Adrenal gland (tissue), 9 donors: ENCODE measurements at regions not wholly inside any gene's neighbourhood (a gene's known extent, or its start where the extent isn't known, plus 50 kb on each side); places are given as distances from the start of the nearest gene placed in this dataset.

Experiments used
- DNase-seq, 7 donors: peaks; one replicate each; pipeline ENCODE4 v3.0.0-alpha.2; 2019 to 2020
- H3K27ac ChIP-seq, 5 donors: fragments of 200-600 bp; sonication (generic) in 4 of 5; 1 replicate in 3 of 5; 2 replicates in 2 of 5; pipeline versions ENCODE4 v1.5.1 to v1.8.0; 2016 to 2020; ENCODE audit warnings: mild to moderate bottlenecking in 1 of 5
- H3K27me3 ChIP-seq: fragments of 200-600 bp; 2 replicates; pipeline ENCODE4 v1.8.0; 2021
- H3K36me3 ChIP-seq, 2 donors: fragments of 200-600 bp; replicated peaks in 1 of 2; 1 replicate in 1 of 2; 2 replicates in 1 of 2; pipeline versions ENCODE4 v1.5.1 to v1.8.0; 2018 to 2022
- H3K4me1 ChIP-seq, 2 donors: fragments of 200-600 bp; replicated peaks in 1 of 2; 1 replicate in 1 of 2; 2 replicates in 1 of 2; pipeline versions ENCODE4 v1.5.1 to v1.8.0; 2018 to 2021
- H3K4me3 ChIP-seq, 4 donors: fragments of 200-600 bp; sonication (generic) in 3 of 4; one replicate each; pipeline ENCODE4 v1.5.1; 2016 to 2018
- H3K9me3 ChIP-seq, 3 donors: fragments of 200-600 bp; sonication (generic) in 1 of 3; replicated peaks in 1 of 3; 1 replicate in 2 of 3; 2 replicates in 1 of 3; pipeline versions ENCODE4 v1.5.1 to v1.8.0; 2016 to 2021
- CTCF ChIP-seq, 6 experiments: fragments of 450-650 bp in 4 of 6; fragments of 200-600 bp in 2 of 6; sonication (generic) in 1 of 6; IDR thresholded peaks; 1 replicate in 5 of 6; 2 replicates in 1 of 6; pipeline versions ENCODE4 v1.5.1 to v1.8.0; 2016 to 2021; ENCODE audit warnings: antibody characterized with exemption in 6 of 6, mild to moderate bottlenecking in 2 of 6, moderate library complexity in 1 of 6
- POLR2A ChIP-seq, 2 donors: fragments of 450-650 bp; IDR thresholded peaks; one replicate each; pipeline ENCODE4 v1.6.1; 2017; ENCODE audit warnings: antibody characterized with exemption in 2 of 2, mild to moderate bottlenecking in 2 of 2, moderate library complexity in 1 of 2
- WGBS, 4 donors: extraction: QIAGEN DNeasy Blood & Tissue Kit in 2 of 4; methylation state at CpG; one replicate each; pipeline versions ENCODE4 v1.1.5 to v1.1.7; 2013 to 2017; 5-methylcytosine and 5-hydroxymethylcytosine counted together
- intact Hi-C, 2 donors: fragments of 100-400 bp; cut with DNase I; formaldehyde crosslinking; loops; one replicate each; pipeline versions ENCODE4 v1.14.1 to v1.15.0; 2022 to 2023
- donor health status: healthy with polysubstance abuse.
- donor health status: Bipolar disorder and iron deficiency.
- donor health status: DM: yes; HTN: yes; CAD: no.
- donor health status: DM: no; HTN: no; CAD: no.
- donor health status: DM: no; HTN: no; CAD: no.

GRCh38 chr3:102301155-102301880 is 133.5 kb upstream of the ZPLD1 start:
- no peak overlapping the region for H3K27ac ChIP-seq
- TF ChIP-seq POLR2A (IDR thresholded peaks at IDR 0.05) (no peak), CTCF (IDR thresholded peaks at IDR 0.05) (no peak)
- H3K4me1 ChIP-seq = no peaks in the 10 kb centered on the region
- H3K9me3 ChIP-seq = no peaks in the 10 kb centered on the region
- no peaks in the 10 kb centered on the region for H3K27me3 ChIP-seq
- no peak overlapping the region for H3K4me3 ChIP-seq
- DNase-seq = no peak
- intact Hi-C loops = no loop called here
- 51 to 65% (median 60%) methylated on average over 4 of the region's 4 CpGs for WGBS, 4 donors
- H3K36me3 ChIP-seq = no peaks in the 10 kb centered on the region

- H3K4me3 ChIP-seq = no peak overlapping the region
- no peaks in the 10 kb centered on the region for H3K4me1 ChIP-seq
- intact Hi-C loops = no loop called here
- no peaks in the 10 kb centered on the region for H3K36me3 ChIP-seq
- TF ChIP-seq POLR2A (IDR thresholded peaks at IDR 0.05) (no peak), CTCF (IDR thresholded peaks at IDR 0.05) (no peak)
- DNase-seq = no peak
- WGBS, 4 donors = 39 to 58% (median 48%) methylated on average over 2 of the region's 2 CpGs
- no peaks in the 10 kb centered on the region for H3K27me3 ChIP-seq
- no peaks in the 10 kb centered on the region for H3K9me3 ChIP-seq
- H3K27ac ChIP-seq = no peak overlapping the region
Observed at GRCh38 chr3:102302020-102302419, 132.8 kb upstream of the ZPLD1 start.

- DNase-seq = no peak
- Histone ChIP-seq H3K4me1 (no peaks in the 10 kb centered on the region), H3K27ac (no peak overlapping the region), H3K27me3 (no peaks in the 10 kb centered on the region), H3K36me3 (no peaks in the 10 kb centered on the region), H3K9me3 (no peaks in the 10 kb centered on the region), H3K4me3 (no peak overlapping the region)
- WGBS, 4 donors = 73 to 83% (median 81%) methylated on average over 3 of the region's 3 CpGs
- intact Hi-C loops = no loop called here
- TF ChIP-seq POLR2A (IDR thresholded peaks at IDR 0.05) (no peak), CTCF (IDR thresholded peaks at IDR 0.05) (no peak)
Observed at GRCh38 chr3:102304550-102304949, 130.3 kb upstream of the ZPLD1 start.

- WGBS, 4 donors = 67 to 77% (median 71%) methylated on average over 2 of the region's 2 CpGs; no CpG with 5 or more reads in 1 of the 4 donors
- Histone ChIP-seq H3K4me3 (no peak overlapping the region), H3K27me3 (no peaks in the 10 kb centered on the region), H3K36me3 (no peaks in the 10 kb centered on the region), H3K27ac (no peak overlapping the region), H3K4me1 (no peaks in the 10 kb centered on the region), H3K9me3 (no peaks in the 10 kb centered on the region)
- intact Hi-C loops = no loop called here
- DNase-seq = no peak
- TF ChIP-seq CTCF (IDR thresholded peaks at IDR 0.05) (no peak), POLR2A (IDR thresholded peaks at IDR 0.05) (no peak)
Observed at GRCh38 chr3:102307442-102307841, 127.4 kb upstream of the ZPLD1 start.
